Gastrocnemius medialis (tissue), 4 donors: ENCODE measurements at regions not wholly inside any gene's neighbourhood (a gene's known extent, or its start where the extent isn't known, plus 50 kb on each side); places are given as distances from the start of the nearest gene placed in this dataset.

Source experiments
- CTCF ChIP-seq, 5 experiments: fragments of 450-650 bp in 3 of 5; fragments of 200-600 bp in 2 of 5; sonication (generic) in 2 of 5; IDR thresholded peaks in 4 of 5; conservative IDR thresholded peaks in 1 of 5; 1 replicate in 4 of 5; 2 replicates in 1 of 5; pipeline ENCODE4 v1.5.1; 2016 to 2019; ENCODE audit warnings: antibody characterized with exemption in 5 of 5, mild to moderate bottlenecking in 3 of 5, moderate library complexity in 3 of 5
- POLR2A ChIP-seq, 2 donors: fragments of 450-650 bp; IDR thresholded peaks; one replicate each; pipeline ENCODE4 v1.6.1; 2017; ENCODE audit warnings: antibody characterized with exemption in 2 of 2, mild to moderate bottlenecking in 2 of 2, moderate library complexity in 2 of 2

- TF ChIP-seq CTCF (IDR thresholded peaks at IDR 0.05 in 4 of 5, conservative IDR thresholded peaks at IDR 0.05 in 1 of 5) (no peak), POLR2A (IDR thresholded peaks at IDR 0.05) (no peak)
Observed at GRCh38 chr5:72633649-72634048, 126.4 kb upstream of the ZNF366 start.
